GM12878 (cell line): ENCODE measurements at regions not wholly inside any gene's neighbourhood (a gene's known extent, or its start where the extent isn't known, plus 50 kb on each side); places are given as distances from the start of the nearest gene placed in this dataset.

Experiments used
- ATAC-seq: fragments of 200-7000 bp; cut with Tn5 transposase; 3 replicates; pipeline ENCODE4 v1.9.1; 2020; ENCODE audit warnings: mild to moderate bottlenecking, moderate library complexity
- BruUV-seq: library from RNA; stranded (reverse); fragments of 400-500 nt; replicated peaks from 2 replicates; lab custom pipeline; 2021; lab: Mats Ljungman, UMichigan
- CTCF ChIA-PET: fragments of 300-600 bp; sonication (Branson Sonifier 250); formaldehyde crosslinking; extraction: SDS; loops from one replicate; lab custom pipeline; 2021; ENCODE audit warnings: inconsistent platforms; lab: Yijun Ruan, JAX
- POLR2A ChIA-PET: fragments of 350-600 bp; formaldehyde crosslinking; extraction: SDS; loops from one replicate; lab custom pipeline; 2021; ENCODE audit warnings: inconsistent platforms; lab: Charles Lee
- RAD21 ChIA-PET: fragments of 300-600 bp; sonication (Branson Sonifier 250); formaldehyde crosslinking; loops from one replicate; lab custom pipeline; 2023; ENCODE audit warnings: antibody characterized with exemption; ENCODE audit not compliant: unreplicated experiment; lab: Charles Lee
- SMC1A ChIA-PET: fragments of 300-600 bp; sonication (Branson Sonifier 250); formaldehyde crosslinking; loops from one replicate; lab custom pipeline; 2023; ENCODE audit not compliant: unreplicated experiment, uncharacterized antibody; lab: Charles Lee
- DNase-seq: peaks from one replicate; pipeline ENCODE4 v3.0.0-alpha.2; 2011; ENCODE audit warnings: low read depth, low spot score
- FAIRE-seq: peaks from 3 replicates; lab custom pipeline; 2011; peaks lifted over from hg19 to GRCh38; lab: Jason Lieb, UNC
- H2AFZ ChIP-seq: 2 replicates; pipeline ENCODE4 v1.6.0; 2011; ENCODE audit warnings: low read depth, low read length, control low read depth; ENCODE audit not compliant: control insufficient read depth
- H3K27ac ChIP-seq: 2 replicates; pipeline ENCODE4 v1.5.1; 2011; ENCODE audit warnings: control low read depth; ENCODE audit not compliant: control insufficient read depth, insufficient read depth
- H3K27me3 ChIP-seq, 2 experiments: replicated peaks in 1 of 2; 2 replicates each; pipeline versions ENCODE4 v1.6.0 to v1.6.1; 2011; ENCODE audit warnings: low read length in 1 of 2; ENCODE audit not compliant: control insufficient read depth in 2 of 2, insufficient read depth in 2 of 2
- H3K36me3 ChIP-seq, 2 experiments: 2 replicates each; pipeline ENCODE4 v1.5.1; 2011; ENCODE audit warnings: low read length in 1 of 2; ENCODE audit not compliant: control insufficient read depth in 2 of 2, insufficient read depth in 2 of 2
- H3K4me1 ChIP-seq: 2 replicates; pipeline ENCODE4 v1.6.1; 2011; ENCODE audit warnings: mild to moderate bottlenecking, low read length, moderate library complexity, mixed read lengths; ENCODE audit not compliant: control insufficient read depth, insufficient read depth
- H3K4me2 ChIP-seq: 2 replicates; pipeline ENCODE4 v1.6.0; 2011; ENCODE audit warnings: control low read depth; ENCODE audit not compliant: control insufficient read depth, insufficient read depth
- H3K4me3 ChIP-seq: fragments of 200-600 bp; sonication (generic); 2 replicates; pipeline ENCODE4 v1.5.1; 2016
- H3K79me2 ChIP-seq: 2 replicates; pipeline ENCODE4 v1.6.0; 2011; ENCODE audit warnings: low read length; ENCODE audit not compliant: control insufficient read depth, insufficient read depth
- H3K9ac ChIP-seq: 2 replicates; pipeline ENCODE4 v1.8.0; 2011; ENCODE audit warnings: low read length, control low read depth, mixed read lengths; ENCODE audit not compliant: control insufficient read depth, insufficient read depth
- H3K9me3 ChIP-seq: replicated peaks from 3 replicates; pipeline ENCODE4 v1.5.1; 2011; ENCODE audit warnings: mild to moderate bottlenecking, low read length; ENCODE audit not compliant: control insufficient read depth, insufficient read depth
- H4K20me1 ChIP-seq: 2 replicates; pipeline ENCODE4 v1.6.0; 2011; ENCODE audit not compliant: control insufficient read depth, insufficient read depth
- BACH1 ChIP-seq: fragments of 450-650 bp; IDR thresholded peaks from 2 replicates; pipeline ENCODE4 v1.6.1; 2017; ENCODE audit warnings: mild to moderate bottlenecking, borderline replicate concordance
- CHD1 ChIP-seq: IDR thresholded peaks from 2 replicates; pipeline ENCODE4 v1.6.1; 2012; ENCODE audit warnings: low read depth, low read length, improper control_type of control experiment
- CHD2 ChIP-seq: IDR thresholded peaks from 2 replicates; pipeline ENCODE4 v1.6.1; 2011; ENCODE audit warnings: low read depth, low read length, improper control_type of control experiment, borderline replicate concordance
- EED ChIP-seq: sonication (generic); IDR thresholded peaks from 2 replicates; pipeline ENCODE4 v1.6.1; 2016; ENCODE audit warnings: antibody characterized with exemption, low read depth
- EGR1 ChIP-seq, 2 experiments: IDR thresholded peaks; 1 replicate in 1 of 2; 2 replicates in 1 of 2; pipeline ENCODE4 v1.6.1; 2011 to 2012; ENCODE audit warnings: low read depth in 2 of 2, low read length in 2 of 2, borderline replicate concordance in 1 of 2, mild to moderate bottlenecking in 1 of 2, moderate library complexity in 1 of 2
- EP300 ChIP-seq, 2 experiments: fragments of 150-350 bp in 1 of 2; IDR thresholded peaks; 2 replicates each; pipeline ENCODE4 v1.6.1; 2011 to 2012; ENCODE audit warnings: low read depth in 2 of 2, low read length in 2 of 2, borderline replicate concordance in 1 of 2, improper control_type of control experiment in 1 of 2, inconsistent platforms in 1 of 2; ENCODE audit not compliant: control insufficient read depth in 1 of 2
- HDAC2 ChIP-seq: fragments of 200-600 bp; sonication (generic); IDR thresholded peaks from 2 replicates; pipeline ENCODE4 v1.6.1; 2017
- JUNB ChIP-seq: IDR thresholded peaks from 2 replicates; pipeline ENCODE4 v1.6.1; 2016; ENCODE audit warnings: antibody characterized with exemption, mild to moderate bottlenecking
- NFXL1 ChIP-seq: fragments of 450-650 bp; IDR thresholded peaks from 2 replicates; pipeline ENCODE4 v1.6.1; 2017; ENCODE audit warnings: antibody characterized with exemption, mild to moderate bottlenecking, borderline replicate concordance
- NR2C2 ChIP-seq: IDR thresholded peaks from 2 replicates; pipeline ENCODE4 v1.6.1; 2011; ENCODE audit warnings: borderline replicate concordance, low read depth; ENCODE audit not compliant: control insufficient read depth, insufficient read length
- PML ChIP-seq: IDR thresholded peaks from 2 replicates; pipeline ENCODE4 v1.6.1; 2012; ENCODE audit warnings: low read length, inconsistent platforms
- RAD51 ChIP-seq: fragments of 450-650 bp; IDR thresholded peaks from 2 replicates; pipeline ENCODE4 v1.6.1; 2016; ENCODE audit warnings: moderate library complexity, mild to moderate bottlenecking, inconsistent platforms
- SUZ12 ChIP-seq: fragments of 200-600 bp; sonication (generic); IDR thresholded peaks from one replicate; pipeline ENCODE4 v1.6.1; 2018; ENCODE audit warnings: antibody characterized with exemption, mild to moderate bottlenecking; ENCODE audit not compliant: unreplicated experiment
- in situ Hi-C: fragments of 300-500 bp; cut with MboI; formaldehyde crosslinking; loops from 9 replicates; pipeline ENCODE4 v1.14.3; 2018; ENCODE audit warnings: mixed read lengths
- intact Hi-C: fragments of 100-400 bp; cut with micrococcal nuclease; formaldehyde crosslinking; loops from one replicate; pipeline ENCODE4 v1.14.2; 2022; ENCODE audit not compliant: unreplicated experiment
- TF ChIP-seq, protein P1 (sequence below): fragments of 450-650 bp; IDR thresholded peaks from 2 replicates; pipeline ENCODE4 v1.6.1; 2017; ENCODE audit warnings: mild to moderate bottlenecking
- TF ChIP-seq, protein P2 (sequence below): fragments of 450-650 bp; IDR thresholded peaks from 2 replicates; pipeline ENCODE4 v1.6.1; 2017; ENCODE audit warnings: antibody characterized with exemption, mild to moderate bottlenecking, moderate library complexity

DNA sequence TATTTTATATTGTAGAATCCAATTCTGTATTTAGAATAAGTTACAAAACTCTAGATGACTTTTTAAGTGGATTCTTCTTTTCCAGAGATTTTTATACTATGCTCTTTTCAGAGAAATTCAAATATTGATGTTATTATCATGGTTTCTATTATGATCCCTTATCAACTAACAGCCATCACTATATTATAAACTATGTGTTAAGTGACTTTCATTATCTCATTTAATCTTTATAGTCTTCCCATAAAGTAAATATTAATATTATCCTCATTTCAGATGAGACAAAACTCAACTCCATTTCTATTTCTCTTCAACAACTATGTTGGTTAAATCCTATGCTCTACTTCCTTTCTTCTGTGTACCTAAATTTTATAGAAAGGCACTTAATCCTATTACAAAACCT, 132.6 kb downstream of the ANKRD50 start:
- BruUV-seq, result no TSS peak
- Histone ChIP-seq H3K9ac (no peak overlapping the region), H3K9me3 (no peaks in the 10 kb centered on the region), H4K20me1 (no peaks in the 10 kb centered on the region), H2AFZ (no peak overlapping the region), H3K27ac (no peak overlapping the region), H3K4me3 (no peak overlapping the region), H3K4me1 (no peaks in the 10 kb centered on the region), H3K4me2 (no peak overlapping the region), H3K36me3 (no peaks in the 10 kb centered on the region), H3K79me2 (no peaks in the 10 kb centered on the region), H3K27me3 (no peaks in the 10 kb centered on the region)
- no peak for TF ChIP-seq EED
- no peak for TF ChIP-seq EP300 (IDR thresholded peaks at IDR 0.05; ENCODE audit: borderline replicate concordance in 1 of 2, control insufficient read depth in 1 of 2, low read depth in 2 of 2, low read length in 2 of 2)
- no peak for TF ChIP-seq EGR1 (IDR thresholded peaks at IDR 0.05; ENCODE audit: borderline replicate concordance in 1 of 2, low read depth in 2 of 2, low read length in 2 of 2)
- TF ChIP-seq NFXL1, result no peak
- no peak for TF ChIP-seq CHD1
- TF ChIP-seq NR2C2, result no peak
- no peak for TF ChIP-seq HDAC2
- no peak for TF ChIP-seq SUZ12
- TF ChIP-seq, protein P1, sequence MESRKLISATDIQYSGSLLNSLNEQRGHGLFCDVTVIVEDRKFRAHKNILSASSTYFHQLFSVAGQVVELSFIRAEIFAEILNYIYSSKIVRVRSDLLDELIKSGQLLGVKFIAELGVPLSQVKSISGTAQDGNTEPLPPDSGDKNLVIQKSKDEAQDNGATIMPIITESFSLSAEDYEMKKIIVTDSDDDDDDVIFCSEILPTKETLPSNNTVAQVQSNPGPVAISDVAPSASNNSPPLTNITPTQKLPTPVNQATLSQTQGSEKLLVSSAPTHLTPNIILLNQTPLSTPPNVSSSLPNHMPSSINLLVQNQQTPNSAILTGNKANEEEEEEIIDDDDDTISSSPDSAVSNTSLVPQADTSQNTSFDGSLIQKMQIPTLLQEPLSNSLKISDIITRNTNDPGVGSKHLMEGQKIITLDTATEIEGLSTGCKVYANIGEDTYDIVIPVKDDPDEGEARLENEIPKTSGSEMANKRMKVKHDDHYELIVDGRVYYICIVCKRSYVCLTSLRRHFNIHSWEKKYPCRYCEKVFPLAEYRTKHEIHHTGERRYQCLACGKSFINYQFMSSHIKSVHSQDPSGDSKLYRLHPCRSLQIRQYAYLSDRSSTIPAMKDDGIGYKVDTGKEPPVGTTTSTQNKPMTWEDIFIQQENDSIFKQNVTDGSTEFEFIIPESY, result no peak
- TF ChIP-seq BACH1, result no peak
- no peak for TF ChIP-seq PML
- TF ChIP-seq RAD51, result no peak
- TF ChIP-seq JUNB, result no peak
- TF ChIP-seq, protein P2, sequence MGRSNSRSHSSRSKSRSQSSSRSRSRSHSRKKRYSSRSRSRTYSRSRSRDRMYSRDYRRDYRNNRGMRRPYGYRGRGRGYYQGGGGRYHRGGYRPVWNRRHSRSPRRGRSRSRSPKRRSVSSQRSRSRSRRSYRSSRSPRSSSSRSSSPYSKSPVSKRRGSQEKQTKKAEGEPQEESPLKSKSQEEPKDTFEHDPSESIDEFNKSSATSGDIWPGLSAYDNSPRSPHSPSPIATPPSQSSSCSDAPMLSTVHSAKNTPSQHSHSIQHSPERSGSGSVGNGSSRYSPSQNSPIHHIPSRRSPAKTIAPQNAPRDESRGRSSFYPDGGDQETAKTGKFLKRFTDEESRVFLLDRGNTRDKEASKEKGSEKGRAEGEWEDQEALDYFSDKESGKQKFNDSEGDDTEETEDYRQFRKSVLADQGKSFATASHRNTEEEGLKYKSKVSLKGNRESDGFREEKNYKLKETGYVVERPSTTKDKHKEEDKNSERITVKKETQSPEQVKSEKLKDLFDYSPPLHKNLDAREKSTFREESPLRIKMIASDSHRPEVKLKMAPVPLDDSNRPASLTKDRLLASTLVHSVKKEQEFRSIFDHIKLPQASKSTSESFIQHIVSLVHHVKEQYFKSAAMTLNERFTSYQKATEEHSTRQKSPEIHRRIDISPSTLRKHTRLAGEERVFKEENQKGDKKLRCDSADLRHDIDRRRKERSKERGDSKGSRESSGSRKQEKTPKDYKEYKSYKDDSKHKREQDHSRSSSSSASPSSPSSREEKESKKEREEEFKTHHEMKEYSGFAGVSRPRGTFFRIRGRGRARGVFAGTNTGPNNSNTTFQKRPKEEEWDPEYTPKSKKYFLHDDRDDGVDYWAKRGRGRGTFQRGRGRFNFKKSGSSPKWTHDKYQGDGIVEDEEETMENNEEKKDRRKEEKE, result no peak
- TF ChIP-seq CHD2, result no peak
- SMC1A ChIA-PET, result no interaction called here
- no peak for DNase-seq
- RAD21 ChIA-PET, result no interaction called here
- intact Hi-C loops (no loop called here), in situ Hi-C loops (no loop called here)
- no peak for ATAC-seq
- CTCF ChIA-PET, result no interaction called here
- no peak for FAIRE-seq
- POLR2A ChIA-PET, result no interaction called here
